Left renal cortex interstitium (tissue), 4 donors: ENCODE measurements at regions not wholly inside any gene's neighbourhood (a gene's known extent, or its start where the extent isn't known, plus 50 kb on each side); places are given as distances from the start of the nearest gene placed in this dataset.

Experiments used
- DNase-seq, 4 donors: peaks; one replicate each; pipeline ENCODE4 v3.0.0-alpha.2; 2013; ENCODE audit warnings: low read depth in 4 of 4, low spot score in 2 of 4, missing footprints in 1 of 4

- no peak for DNase-seq
These were observed 119.1 kb downstream of the NDUFA10 start for GRCh38 chr2:239905884-239906654.

- no peak for DNase-seq
These were observed 119.8 kb downstream of the NDUFA10 start for GRCh38 chr2:239905306-239905705.

GRCh38 chr2:239904496-239904895 lies 120.6 kb downstream of the NDUFA10 start:
- no peak for DNase-seq

GRCh38 chr2:239903803-239904202 lies 121.3 kb downstream of the NDUFA10 start:
- no peak for DNase-seq

GRCh38 chr2:239903210-239903609 lies 121.9 kb downstream of the NDUFA10 start:
- no peak for DNase-seq

- DNase-seq, result no peak
These were observed 122.4 kb downstream of the NDUFA10 start for GRCh38 chr2:239902749-239903201.

GRCh38 chr2:239898292-239898925 lies 126.7 kb downstream of the NDUFA10 start:
- DNase-seq, result no peak

GRCh38 chr2:239897596-239898235 lies 127.4 kb downstream of the NDUFA10 start:
- no peak for DNase-seq

GRCh38 chr2:239896075-239896474 lies 129.1 kb downstream of the NDUFA10 start:
- DNase-seq, result no peak

- DNase-seq, result no peak
These were observed 129.5 kb downstream of the NDUFA10 start for GRCh38 chr2:239895669-239896068.

GRCh38 chr2:239895116-239895515 lies 130.0 kb downstream of the NDUFA10 start:
- DNase-seq, result no peak

GRCh38 chr2:239894276-239894675 lies 130.9 kb downstream of the NDUFA10 start:
- no peak for DNase-seq

- no peak for DNase-seq
These were observed 132.0 kb downstream of the NDUFA10 start for GRCh38 chr2:239893236-239893515.

GRCh38 chr2:239892441-239893235 lies 132.5 kb downstream of the NDUFA10 start:
- no peak for DNase-seq

- no peak for DNase-seq
These were observed 133.4 kb downstream of the NDUFA10 start for GRCh38 chr2:239891698-239892097.

GRCh38 chr2:239890206-239890746 lies 134.9 kb downstream of the NDUFA10 start:
- DNase-seq, result no peak

GRCh38 chr2:239889641-239890121 lies 135.5 kb downstream of the NDUFA10 start:
- peak in 1 of 4 donors; percentile 14 for DNase-seq

- DNase-seq, result no peak
These were observed 137.5 kb downstream of the NDUFA10 start for GRCh38 chr2:239887604-239888003.

- no peak for DNase-seq
These were observed 138.4 kb downstream of the NDUFA10 start for GRCh38 chr2:239886781-239887180.

GRCh38 chr2:239884875-239885274 lies 140.3 kb downstream of the NDUFA10 start:
- DNase-seq, result no peak

GRCh38 chr2:239884051-239884405 lies 141.1 kb downstream of the NDUFA10 start:
- DNase-seq, result no peak
